HG03064 (cell line): ENCODE measurements at regions not wholly inside any gene's neighbourhood (a gene's known extent, or its start where the extent isn't known, plus 50 kb on each side); places are given as distances from the start of the nearest gene placed in this dataset.
"Not testable (repeated sequence)": the region's sequence is repeated elsewhere in the genome, so short reads cannot be mapped to it uniquely, and the experiment has no call there.

Source experiments
- ATAC-seq: cut with Tn5 transposase; IDR thresholded peaks from one replicate; pipeline ENCODE4 v1.9.1; 2021; ENCODE audit warnings: low read depth; ENCODE audit not compliant: unreplicated experiment

DNA sequence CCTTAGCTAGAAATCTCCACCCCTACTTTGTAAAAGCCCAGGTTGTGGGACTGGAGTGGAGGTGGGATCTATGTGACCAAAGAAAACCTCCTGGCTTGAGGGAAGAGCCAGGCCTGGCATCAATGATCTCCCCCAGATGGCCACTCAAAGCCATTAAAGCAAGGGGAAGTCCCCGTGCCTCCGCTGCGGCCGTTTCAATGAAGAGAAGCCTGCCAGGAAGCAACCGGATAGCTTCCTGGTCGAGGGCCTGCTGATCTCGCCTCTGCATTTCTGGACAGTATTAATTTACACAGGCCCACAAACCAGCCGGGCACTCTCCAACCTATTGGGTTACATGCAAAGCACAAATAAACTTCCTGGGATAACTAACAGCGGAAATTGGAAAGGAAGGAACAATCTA, 160.5 kb upstream of the MSX2 start:
- ATAC-seq: no peak

DNA sequence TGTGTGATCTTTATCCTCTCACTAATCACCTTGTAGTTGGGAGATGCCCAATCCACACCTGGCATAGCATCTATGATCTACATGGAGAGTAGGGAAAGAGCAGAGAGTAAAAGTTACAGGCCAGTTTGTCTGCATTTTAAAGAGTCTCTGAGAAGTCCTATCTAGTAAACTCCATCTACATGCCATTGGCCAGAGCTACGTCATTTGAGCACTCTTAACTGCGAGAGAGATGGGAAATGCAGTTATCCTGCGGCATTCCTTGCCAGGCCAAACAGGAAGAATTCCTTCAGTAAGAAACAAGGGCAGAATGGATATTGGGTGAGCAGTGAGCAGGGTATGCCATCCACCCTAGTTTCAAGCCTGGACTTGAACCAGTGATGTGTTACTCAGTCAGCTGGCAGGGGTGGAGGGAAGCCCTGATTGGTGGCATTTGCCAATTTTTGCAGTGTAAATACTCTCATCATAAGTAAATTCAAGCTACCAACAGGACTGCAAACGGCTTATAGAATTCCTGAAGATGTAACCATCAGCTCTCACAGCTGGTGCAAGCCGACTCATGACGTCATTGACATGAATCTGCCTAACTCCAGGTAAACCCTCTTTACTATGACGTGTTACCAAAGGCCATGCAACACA, 156.8 kb upstream of the MSX2 start:
- ATAC-seq: no peak

DNA sequence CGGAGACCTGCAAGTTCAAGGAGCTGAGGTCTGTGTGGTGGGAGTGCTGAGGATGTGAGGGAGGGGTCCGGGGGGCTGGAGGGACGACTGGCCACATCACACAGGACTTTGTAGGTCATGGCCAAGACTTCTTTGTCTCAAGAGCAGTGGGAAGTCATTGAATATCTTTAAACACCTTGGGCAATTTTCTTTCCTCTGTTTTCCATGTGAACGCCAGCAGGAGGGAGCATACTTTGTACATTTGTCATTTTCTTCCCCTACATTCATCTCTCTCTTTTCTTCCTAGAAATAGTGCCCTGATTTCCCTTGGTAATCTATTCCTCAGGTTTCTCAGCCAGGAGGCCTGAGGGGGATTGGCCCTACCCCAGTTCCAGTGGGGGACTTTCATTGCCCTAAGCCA, 153.7 kb upstream of the MSX2 start:
- no peak for ATAC-seq

DNA sequence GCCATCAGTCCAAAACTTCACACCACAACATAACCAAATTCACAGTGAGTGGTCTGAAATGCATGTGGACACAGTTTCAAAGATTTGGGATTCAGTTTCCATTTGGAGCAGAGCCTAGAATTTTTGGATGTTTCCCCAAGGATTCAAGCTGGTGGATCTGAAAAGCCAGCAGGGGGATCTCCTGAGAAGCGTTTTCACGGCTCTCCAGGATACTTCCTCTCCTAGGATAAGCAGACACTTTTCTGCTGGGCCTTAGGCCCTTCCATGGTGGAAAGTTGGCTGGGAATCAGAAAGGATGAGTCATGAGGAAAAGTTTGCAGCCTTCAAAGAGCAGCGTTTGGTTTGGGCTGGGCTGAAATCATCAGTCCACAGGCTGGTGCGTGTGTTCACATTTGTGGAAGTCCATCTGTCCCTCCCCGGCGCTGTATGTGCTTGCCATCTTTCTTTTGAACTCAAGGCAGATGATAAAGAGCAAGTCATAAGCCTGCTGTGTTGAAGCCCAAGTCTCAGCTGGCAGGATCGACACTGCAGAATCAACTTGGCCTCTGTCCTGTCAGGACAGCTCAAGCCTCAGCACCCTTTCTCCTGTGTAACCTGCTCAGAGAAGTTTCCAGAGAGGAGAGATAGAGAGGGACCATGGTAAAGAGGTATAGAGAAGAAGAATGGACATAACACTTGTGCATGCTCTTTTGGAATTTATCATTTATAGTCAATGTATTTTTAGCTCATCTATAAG, 152.6 kb upstream of the MSX2 start:
- no peak for ATAC-seq

DNA sequence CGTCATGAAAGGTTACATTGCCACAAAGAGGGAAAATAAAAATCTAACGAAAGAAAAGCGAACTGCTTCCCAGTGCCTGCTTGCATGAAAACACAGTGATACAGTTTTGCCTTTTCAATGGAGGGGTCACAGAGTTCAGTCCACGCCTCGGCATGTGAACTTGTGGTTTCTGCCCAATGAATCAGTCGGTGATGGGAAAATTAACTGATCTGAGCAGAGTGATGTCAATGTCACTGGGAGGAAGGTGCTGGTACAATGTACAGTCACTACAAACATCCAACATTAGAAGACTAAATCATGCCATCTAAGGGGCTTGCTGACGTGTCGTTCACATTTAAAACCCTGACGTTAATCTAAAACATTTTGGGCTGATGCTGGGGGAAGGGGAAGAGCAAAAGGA, 151.8 kb upstream of the MSX2 start:
- no peak for ATAC-seq

DNA sequence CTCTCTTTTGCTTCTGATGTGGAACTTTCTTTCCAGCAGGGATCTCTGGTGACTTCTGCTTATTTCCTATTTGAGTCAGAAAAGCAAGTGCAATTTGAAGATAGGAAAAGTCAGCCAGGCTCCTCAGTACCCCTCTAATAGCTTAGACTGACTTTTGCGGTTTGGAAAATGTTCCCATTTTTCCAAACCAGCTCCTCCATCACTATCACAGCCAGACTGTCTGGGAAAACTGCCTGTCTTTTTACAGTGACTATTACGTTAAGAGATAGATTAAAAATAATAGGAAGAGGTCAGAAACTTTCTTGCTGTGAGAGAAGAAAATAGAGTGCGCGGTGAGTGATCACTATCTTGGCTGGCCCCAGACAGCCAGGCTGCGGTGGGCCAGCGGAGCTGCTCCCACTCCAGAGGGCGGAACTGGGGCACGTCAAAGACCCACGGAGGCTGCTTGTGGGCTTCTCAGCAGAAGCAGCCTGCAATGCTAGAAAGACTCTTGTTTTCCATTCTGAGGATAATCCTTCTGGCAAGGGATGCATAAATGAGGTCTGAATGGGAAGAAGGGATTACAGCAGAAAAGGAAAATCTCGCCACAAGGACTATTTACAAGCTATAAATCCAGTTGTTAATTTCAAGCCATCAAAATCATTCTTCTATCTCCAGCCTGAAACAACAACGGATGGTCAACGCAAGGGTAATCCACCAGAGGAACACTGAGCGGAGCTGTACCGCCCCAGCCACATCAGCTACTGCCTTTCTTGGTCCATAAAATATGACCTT, 151.0 kb upstream of the MSX2 start:
- no peak for ATAC-seq

DNA sequence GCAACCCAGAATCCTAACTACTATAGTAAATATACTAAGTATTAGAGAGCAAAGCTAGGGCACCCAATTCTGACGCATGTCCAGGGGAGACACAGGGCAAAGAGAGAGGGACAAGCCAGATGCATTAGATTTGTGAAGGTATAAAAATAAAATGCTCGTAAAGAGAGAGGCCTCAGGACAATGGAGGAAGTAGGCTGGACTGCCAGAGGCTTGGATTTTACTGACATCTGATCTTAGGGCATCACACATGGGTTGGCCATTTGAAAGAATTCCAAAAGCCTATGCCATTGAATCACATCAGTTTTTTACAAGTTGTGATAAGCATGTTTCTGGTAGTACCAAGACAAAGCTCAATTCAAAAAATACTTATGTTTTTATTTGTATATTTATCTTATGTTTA, 149.3 kb upstream of the MSX2 start:
- no peak for ATAC-seq

DNA sequence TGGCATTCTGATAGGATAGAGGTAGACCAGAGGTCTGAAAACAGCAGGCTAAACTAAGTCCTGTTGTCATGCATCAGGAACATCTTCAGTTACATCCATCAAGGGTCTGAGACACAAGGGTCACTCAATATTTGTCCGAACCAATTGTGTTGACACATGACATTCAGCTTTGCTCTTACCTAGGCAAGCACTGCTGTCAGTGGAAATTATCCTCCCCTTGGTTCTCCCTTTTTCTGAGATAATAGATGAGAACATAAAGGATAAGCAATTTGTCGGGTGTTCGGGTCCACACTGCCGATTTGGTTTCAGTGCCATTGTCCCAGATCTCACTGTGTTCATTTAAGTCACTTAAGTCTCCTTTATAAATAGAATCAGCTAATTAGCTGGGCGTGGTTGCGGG, 148.3 kb upstream of the MSX2 start:
- ATAC-seq: no peak

DNA sequence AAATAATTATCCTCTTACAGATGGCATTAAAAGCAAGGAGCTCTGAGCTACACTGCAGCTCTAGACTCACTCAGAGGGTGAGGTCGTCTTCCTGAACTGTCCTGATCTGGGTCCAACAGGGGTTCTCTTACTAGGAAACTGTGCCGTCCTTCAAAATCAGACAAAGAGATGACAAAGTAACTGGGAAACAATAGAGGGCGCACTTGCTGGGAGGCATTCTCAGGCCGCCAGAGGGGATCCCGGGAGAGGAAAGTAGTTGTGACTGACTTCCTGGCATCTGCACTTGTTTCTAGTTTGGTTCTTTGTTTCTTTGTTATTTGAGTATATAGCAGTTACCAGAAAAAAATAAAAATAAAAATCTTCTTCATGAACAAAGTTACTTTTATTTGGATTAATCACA, 142.9 kb upstream of the MSX2 start:
- ATAC-seq: no peak

DNA sequence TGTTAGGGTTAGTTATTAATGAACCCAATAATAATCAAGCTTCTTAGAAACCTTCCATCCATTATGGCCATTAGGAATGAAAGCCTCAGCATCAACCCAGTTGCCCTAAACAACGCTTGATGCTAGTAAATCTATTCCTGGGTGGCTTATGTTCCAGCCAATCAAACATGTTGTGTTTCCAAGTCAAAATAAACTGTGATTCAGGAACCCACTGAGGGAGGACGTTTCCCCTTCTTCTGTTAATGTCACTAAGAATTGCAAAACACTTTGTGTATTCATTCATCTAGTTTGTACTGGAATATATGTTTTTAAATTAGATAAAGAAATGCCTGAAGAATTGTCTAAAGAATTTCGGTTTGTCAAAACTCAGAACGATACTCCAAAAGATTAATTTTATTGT, 142.5 kb upstream of the MSX2 start:
- no peak for ATAC-seq

DNA sequence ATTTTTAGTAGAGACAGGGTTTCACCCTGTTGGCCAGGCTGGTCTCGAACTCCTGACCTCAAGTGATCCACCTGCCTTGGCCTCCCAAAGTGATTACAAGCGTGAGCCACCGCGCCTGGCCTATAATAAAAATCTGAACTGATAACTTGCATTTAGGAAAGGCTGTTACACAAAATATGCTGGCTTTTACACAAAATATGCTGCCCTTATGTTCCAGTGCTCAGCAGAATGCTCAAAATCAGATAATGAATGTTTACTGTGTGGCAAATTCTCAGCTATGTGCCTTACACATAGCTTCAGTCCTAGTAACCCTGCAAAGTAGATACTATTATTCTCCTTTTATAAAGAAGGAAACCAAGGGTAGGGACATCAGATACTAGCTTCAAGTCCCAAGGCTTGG, 141.3 kb upstream of the MSX2 start:
- no peak for ATAC-seq

DNA sequence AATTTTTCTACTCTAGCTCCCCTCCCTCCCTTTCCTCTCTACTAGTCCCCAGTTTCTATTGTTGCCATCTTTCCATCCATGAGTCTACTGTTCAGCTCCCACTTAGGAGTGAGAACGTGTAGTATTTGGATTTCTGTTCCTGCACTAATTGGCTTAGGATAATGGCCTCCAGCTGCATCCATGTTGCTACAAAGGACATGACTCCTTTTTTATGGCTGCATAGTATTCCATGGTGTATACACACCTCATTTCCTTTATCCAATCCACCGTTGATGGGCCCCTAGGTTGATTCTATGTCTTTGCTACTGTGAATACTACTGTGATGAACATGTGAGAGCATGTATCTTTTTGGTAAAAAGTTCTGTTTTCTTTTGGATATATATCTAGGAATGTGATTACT, 138.9 kb upstream of the MSX2 start:
- ATAC-seq: no peak

DNA sequence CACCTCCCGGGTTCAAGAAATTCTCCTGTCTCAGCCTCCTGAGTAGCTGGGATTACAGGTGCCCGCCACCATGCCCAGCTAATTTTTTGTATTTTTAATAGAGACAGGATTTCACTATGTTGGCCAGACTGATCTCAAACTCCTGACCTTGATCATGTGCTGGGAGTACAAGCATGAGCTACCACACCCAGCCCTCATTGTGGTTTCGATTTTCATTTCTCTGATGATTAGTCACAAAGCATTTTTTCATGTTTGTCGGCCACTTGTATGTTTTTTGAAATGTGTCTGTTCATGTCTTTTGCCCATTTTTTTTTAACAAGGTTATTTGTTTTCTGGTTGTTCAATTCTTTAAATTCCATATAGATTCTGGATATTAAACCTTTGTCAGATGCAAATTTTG, 138.2 kb upstream of the MSX2 start:
- not testable (repeated sequence) for ATAC-seq

DNA sequence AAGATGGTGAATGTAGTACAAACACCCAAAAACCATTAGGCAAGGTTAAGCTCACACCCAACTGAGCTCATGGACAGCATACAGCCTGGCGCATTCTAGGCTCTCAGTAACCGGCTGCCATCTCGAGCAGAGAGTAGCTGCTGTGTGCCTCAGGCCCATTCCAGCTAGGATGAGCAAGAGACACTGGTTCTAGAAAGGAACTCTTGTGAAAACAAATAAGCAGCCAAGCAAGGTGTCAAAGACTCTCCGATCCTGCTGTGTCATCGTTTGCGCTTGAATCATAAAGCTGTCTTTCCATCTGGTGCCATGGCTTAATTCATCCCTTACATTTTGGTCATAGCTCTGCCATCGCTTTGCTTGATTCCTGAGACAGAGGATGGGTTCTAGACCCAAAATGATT, 135.4 kb upstream of the MSX2 start:
- ATAC-seq: no peak

DNA sequence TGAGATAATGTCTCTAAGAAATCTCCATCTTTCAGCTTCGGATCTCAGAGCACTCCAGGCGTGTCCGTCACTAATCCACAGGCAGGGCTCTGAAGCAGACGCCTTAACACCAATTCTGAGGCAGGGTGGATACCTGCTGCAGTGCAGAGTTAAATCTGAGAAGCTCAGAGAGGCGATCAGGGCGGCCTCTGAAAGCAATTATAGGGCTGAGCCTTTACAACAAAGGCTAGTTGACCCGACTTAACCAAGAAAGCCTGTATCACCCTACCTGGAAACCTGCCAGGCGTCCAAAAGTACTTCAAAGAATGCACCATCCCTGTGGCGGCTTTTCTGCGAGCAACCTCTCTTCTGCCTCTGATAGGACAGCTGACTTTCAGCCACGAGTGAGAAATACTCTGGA, 134.8 kb upstream of the MSX2 start:
- ATAC-seq: no peak

DNA sequence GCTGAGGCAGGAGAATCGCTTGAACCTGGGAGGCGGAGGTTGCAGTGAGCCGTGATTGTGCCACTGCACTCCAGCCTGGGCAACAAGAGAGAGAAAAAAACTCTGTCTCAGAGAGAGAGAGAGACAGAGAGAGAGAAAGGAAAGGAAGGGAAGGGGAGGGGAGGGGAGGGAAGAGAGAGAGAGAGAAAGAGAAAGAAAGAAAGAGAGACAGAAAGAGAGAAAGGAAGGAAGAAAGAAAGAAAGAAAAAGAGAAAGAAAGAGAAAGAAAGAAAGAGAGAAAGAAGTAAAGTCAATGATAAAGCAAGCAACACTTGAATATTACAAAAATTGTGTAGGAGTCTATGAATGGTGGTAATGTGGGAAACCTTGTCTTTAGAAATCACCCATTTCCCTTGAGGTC, 133.6 kb upstream of the MSX2 start:
- no peak for ATAC-seq

DNA sequence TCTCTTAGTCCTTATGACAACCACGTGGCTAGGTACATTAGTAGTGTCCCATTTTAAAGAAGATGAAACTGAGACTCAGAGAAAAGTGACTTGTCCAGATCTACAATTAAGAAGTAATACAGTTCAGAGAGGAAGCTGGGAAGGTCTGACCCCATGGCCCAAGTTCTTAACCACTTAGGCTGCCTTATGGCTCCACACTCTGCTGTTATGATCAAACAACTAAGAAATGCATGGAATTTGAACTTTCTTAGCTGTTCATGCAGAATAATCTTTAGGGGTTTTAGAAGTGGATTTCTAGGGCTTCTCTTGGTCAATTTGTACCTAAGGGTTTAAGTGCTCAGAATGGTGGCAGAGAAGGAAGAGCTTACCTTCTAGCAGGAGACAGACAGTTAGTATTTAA, 128.0 kb upstream of the MSX2 start:
- ATAC-seq: no peak

DNA sequence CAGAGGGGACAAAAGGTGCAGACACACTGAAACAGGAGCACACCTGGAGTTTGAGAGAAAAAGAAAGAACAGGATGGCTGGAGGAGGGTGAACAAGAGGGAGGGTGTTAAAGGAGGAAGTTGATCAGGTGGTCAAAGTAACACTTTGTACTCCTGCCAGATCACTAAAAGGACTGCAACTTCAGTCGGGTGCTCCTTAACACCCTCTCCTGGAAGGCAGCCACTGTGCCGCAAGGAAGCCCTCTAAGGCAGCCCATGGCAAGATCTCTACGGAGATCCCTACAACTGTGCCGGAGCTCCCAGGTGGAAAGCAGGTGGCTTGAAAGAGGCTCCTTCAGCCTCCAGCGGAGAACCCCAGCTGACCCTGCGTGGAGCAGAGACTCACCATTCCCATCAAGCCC, 124.4 kb upstream of the MSX2 start:
- ATAC-seq: no peak

DNA sequence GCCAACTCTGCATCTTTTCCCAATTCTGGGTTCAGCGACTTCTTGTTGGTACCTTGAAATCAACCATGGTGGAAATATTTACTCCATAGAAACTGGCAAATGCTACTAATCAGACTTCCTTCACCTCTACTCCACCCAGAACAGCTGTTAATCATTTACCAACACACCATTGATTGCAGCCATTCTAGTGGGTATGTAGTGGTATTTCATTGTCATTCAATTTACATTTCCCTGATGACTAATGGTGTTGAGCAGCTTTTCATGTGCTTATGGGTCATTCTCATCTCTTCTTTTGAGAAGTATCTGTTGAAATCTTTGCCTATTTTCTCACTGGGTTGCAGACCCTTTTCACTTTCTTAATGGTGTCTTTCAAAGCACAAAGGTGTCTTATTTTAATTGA, 122.4 kb upstream of the MSX2 start:
- ATAC-seq: no peak

DNA sequence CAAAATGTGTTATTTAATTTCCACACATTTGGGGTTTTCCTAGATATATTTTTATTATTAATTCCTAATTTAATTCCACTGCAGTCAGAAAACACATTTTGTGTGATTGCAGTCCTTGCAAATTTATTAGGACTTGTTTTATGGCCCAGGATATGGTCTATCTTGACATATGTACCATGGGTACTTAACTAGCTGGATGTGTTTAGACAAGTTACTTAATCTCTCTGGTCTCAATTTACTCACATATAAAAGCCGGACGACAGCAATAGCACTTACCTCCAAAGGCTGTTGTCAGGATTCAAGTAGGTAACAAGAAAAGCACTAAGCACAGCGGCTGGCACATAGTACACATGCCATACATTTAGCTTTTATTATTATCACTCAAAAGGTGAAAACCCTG, 118.2 kb upstream of the MSX2 start:
- no peak for ATAC-seq

DNA sequence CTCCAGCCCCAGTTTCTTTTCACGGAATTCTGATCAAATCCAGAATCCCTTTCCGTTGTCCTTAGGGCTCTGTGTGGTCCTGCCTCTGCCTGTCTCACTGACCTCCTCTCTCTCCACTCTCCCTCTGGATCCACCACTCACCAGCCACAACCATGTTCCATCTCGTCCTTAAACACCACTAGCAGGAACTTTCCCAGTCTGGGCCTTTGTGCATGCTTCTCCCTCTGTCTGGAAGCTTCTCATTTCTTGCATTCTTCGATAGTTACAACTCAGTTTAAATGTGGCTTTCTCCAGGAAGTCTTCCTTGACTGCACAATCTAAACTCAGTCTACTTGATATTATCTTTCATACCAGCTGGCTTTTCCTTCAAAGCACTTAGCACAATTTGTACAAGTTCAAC, 117.7 kb upstream of the MSX2 start:
- no peak for ATAC-seq

DNA sequence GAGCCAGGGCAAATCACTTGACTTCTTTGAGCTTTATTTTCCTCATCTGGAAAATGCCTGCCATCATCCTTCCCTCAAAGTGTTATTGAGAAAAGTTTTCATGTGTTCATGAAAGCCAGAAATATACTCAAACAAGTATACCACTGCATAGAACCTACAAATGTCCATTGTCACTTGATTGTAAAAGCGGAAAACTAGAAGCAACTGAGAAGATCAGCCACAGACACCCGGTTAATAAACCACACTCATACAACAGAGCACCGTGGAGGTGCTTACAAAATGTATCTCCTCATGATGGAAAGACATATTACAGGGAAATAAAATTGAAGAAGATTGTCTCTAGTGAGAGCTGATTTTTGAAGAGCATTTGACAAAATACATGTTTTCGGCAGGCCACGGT, 117.2 kb upstream of the MSX2 start:
- ATAC-seq: no peak
